ENCODE measurements at regions not wholly inside any gene's neighbourhood (a gene's known extent, or its start where the extent isn't known, plus 50 kb on each side); places are given as distances from the start of the nearest gene placed in this dataset.
"Not testable (repeated sequence)": the region's sequence is repeated elsewhere in the genome, so short reads cannot be mapped to it uniquely, and the experiment has no call there.

DNA sequence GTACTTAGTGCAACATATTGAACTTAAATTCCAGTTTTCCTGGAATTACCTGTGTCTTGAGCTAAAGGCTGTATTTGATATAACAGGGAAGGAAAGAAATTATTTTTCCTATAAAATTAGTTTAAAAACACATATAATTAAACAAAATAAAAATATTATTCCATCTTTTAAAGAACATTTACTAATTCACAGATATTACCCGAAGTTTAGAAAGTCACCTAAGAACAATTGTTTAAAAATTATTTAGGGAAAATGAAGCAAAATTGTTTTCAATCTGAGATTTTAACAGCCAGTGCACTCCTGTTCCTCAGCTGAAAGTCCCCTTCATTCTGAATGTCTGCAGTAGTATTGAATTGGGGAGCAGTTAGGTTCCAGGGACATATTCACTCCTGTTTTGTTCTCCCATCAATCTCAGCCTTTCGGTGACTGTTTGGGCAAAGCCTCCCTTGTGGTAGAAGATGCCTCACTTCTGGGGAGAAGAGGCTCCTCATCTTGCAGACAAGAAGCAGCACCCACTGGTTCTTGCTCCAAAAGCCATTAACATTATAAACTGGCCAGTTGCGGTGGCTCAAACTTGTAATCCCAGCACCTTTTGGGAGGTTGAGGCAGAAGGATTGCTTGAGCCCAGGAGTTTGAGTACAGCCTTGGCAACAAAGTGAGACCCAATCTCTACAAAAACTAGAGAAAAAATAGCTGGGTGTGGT, 1516.4 kb upstream of the TPTE start:
- TF ChIP-seq, protein P1, sequence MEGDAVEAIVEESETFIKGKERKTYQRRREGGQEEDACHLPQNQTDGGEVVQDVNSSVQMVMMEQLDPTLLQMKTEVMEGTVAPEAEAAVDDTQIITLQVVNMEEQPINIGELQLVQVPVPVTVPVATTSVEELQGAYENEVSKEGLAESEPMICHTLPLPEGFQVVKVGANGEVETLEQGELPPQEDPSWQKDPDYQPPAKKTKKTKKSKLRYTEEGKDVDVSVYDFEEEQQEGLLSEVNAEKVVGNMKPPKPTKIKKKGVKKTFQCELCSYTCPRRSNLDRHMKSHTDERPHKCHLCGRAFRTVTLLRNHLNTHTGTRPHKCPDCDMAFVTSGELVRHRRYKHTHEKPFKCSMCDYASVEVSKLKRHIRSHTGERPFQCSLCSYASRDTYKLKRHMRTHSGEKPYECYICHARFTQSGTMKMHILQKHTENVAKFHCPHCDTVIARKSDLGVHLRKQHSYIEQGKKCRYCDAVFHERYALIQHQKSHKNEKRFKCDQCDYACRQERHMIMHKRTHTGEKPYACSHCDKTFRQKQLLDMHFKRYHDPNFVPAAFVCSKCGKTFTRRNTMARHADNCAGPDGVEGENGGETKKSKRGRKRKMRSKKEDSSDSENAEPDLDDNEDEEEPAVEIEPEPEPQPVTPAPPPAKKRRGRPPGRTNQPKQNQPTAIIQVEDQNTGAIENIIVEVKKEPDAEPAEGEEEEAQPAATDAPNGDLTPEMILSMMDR (IDR thresholded peaks at IDR 0.05), result not testable (repeated sequence)
- TF ChIP-seq POLR2AphosphoS5, POLR2A, EP300 (IDR thresholded peaks at IDR 0.05): not testable (repeated sequence)

Measured in stomach (tissue), 4 donors.